HG03558 (cell line): ENCODE measurements at regions not wholly inside any gene's neighbourhood (a gene's known extent, or its start where the extent isn't known, plus 50 kb on each side); places are given as distances from the start of the nearest gene placed in this dataset.
A peak's percentile ranks its signal among the peaks of the same experiment; 100 is the strongest.

ENCODE experiments used
- ATAC-seq: cut with Tn5 transposase; IDR thresholded peaks from one replicate; pipeline ENCODE4 v1.9.1; 2021; ENCODE audit warnings: moderate number of reproducible peaks; ENCODE audit not compliant: unreplicated experiment; ENCODE audit errors: extremely low read depth

- ATAC-seq, result no peak
Observed at GRCh38 chr11:27907530-27907929, 200.4 kb downstream of the KIF18A start.

GRCh38 chr11:27907091-27907490 is 200.9 kb downstream of the KIF18A start:
- no peak for ATAC-seq

- ATAC-seq, result no peak
Observed at GRCh38 chr11:27904358-27905055, 203.4 kb downstream of the KIF18A start.

GRCh38 chr11:27902981-27903624 is 202.8 kb upstream of the BDNF start:
- ATAC-seq, result no peak

DNA sequence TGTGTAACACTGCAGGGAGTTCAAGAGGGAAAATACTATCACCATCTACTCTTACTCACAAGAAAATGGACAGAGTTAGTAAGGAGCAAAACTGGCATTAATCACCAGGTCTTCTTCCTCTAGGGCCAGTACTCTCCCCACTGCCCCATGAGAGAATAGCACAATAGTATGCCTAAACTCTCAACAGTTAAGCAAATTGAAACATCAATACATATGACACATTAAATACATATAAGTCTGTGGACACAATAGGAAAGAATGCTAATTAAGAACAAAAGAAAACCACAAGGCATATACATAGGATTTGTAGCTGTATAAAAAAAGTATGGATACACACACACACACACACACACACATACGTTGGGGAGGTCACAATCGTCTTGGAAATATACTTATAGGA is 197.9 kb upstream of the BDNF start:
- no peak for ATAC-seq

- ATAC-seq, result no peak
Observed at GRCh38 chr11:27896096-27896495, 195.8 kb upstream of the BDNF start.

GRCh38 chr11:27894552-27894951 is 194.3 kb upstream of the BDNF start:
- ATAC-seq, result no peak

- no peak for ATAC-seq
Observed at GRCh38 chr11:27886857-27887256, 186.6 kb upstream of the BDNF start.

DNA sequence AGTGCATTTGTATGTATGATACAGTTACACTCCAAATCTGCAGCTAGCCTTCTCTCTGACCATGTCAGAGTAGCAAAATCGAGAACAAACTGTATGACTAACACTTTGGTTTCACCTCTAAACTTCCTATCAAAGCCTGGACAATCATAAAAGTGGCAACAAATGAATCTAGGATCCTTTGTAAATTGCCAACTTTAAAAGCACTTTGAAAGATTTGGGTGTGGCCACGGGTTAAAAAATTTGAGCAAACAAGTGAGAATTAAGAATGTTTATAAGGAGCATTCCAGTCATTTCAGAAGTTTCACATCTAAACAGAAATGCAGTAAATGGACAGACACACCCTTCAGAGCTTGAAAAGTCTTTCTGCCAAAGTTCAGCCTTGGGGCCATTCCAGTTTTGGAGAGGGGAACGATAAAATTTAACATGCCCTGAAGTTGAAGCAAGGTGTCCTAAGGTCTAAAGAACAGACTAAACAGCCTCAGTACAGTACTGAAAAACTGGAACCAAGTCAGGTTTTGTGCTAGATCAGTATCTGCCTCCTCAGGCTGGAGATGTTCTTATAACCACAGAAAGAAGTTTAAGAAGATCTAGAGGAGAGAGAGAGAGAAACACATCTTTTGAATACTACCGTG is 181.9 kb upstream of the BDNF start:
- peak; percentile 45 for ATAC-seq

- ATAC-seq, result no peak
Observed at GRCh38 chr11:27875831-27876775, 175.8 kb upstream of the BDNF start.

- ATAC-seq, result no peak
Observed at GRCh38 chr11:27874998-27875830, 175.0 kb upstream of the BDNF start.

- no peak for ATAC-seq
Observed at GRCh38 chr11:27873664-27874063, 173.4 kb upstream of the BDNF start.

DNA sequence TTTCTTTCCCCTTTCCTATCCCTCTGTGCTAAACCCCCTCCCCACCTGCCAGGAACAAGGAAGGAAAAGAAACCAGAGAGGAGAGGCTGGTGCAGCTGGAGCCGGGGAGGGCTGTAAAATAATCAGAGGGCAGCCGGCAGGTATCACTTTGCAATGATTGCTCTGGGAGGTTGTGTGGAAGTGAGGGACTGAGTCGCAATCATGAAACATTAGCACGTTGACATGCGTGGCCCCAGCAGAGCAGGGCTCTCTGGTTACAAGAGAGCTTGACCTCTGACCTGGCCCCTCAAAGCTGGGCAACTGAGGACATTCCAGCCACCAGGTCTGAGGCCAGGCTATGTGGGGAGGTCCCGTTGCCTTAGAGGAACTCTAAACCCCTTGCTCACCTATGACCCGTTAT is 170.8 kb upstream of the BDNF start:
- no peak for ATAC-seq

GRCh38 chr11:27869701-27870100 is 169.4 kb upstream of the BDNF start:
- no peak for ATAC-seq

- ATAC-seq, result no peak
Observed at GRCh38 chr11:27868709-27869108, 168.5 kb upstream of the BDNF start.

DNA sequence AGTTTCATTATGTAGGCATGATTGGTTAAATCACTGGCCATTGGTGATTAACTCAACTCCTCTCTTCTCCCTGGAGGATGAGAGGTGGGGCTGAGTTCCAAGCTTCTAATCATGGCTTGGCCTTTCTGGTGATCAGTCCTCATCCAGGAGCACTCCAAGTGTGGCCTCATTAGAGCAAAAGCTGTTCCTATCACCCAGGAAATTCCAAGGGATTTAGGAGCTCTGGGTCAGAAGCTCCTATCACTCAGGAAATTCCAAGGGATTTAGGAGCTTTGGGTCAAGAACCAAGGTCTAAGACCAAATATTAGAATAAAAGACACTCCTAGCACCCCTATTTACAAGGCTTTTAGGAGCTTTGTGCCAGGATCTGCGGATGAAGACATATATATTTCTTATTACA is 168.0 kb upstream of the BDNF start:
- ATAC-seq, result no peak

GRCh38 chr11:27865105-27865504 is 164.8 kb upstream of the BDNF start:
- no peak for ATAC-seq

DNA sequence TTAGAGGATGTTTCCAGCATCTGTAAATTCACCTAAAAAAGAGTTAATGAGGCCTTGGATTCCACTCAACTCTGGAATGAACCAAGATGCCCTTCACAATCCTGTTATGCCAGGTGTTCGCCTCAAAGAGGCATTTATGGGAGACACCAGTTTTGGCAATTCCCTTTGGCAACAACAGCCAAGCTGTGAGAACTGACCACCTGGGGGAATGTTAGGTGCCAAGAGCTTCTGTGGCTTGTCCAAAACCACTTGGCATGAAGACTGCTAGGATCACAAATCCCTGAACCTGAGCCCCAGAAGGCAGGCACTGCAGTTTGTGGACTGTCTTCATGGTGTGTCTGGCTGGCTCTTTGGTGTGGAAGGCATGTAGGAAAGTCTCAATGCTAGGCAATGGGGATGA is 164.4 kb upstream of the BDNF start:
- ATAC-seq, result no peak

DNA sequence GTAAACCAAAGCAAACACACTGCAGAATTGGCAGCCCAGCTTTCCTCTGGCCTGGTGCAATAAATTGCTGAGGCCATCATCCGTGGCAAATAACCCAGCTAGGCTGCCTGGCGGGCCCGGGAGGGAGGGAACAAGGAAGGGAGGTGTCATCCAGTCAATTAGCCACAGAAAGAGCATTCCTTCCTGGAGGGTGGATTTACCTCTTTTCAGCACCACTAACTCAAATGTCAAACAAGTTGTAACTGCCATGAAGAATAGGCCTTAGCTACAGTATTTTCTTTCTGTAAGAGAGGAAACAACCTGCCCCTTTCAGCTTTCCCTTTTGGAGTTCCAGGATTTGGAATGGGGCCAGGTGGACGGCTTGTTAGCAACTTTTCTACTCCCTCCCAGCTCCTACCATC is 163.8 kb upstream of the BDNF start:
- no peak for ATAC-seq

DNA sequence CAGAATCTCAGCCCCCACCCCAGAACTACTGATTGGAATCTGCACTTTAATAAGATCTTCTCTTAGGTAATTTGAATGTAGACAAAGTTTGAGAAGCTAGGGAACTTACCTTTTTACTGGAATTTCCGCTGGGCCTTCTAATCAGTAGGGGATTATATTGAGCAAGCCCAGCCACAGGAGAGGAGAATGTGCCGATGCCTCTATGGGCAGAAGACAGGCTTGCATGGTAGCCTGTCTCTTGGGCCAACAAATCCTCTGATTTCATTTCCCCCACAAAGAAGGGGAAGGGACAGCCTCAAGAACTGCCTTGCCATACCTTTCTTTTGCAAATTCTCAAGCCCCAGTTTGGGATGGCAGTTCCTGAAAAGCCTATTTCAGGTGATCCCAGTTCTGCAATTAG is 163.4 kb upstream of the BDNF start:
- no peak for ATAC-seq
